ENCODE measurements at regions not wholly inside any gene's neighbourhood (a gene's known extent, or its start where the extent isn't known, plus 50 kb on each side); places are given as distances from the start of the nearest gene placed in this dataset.
A peak's percentile ranks its signal among the peaks of the same experiment; 100 is the strongest.
"Not testable (repeated sequence)": the region's sequence is repeated elsewhere in the genome, so short reads cannot be mapped to it uniquely, and the experiment has no call there.

DNA sequence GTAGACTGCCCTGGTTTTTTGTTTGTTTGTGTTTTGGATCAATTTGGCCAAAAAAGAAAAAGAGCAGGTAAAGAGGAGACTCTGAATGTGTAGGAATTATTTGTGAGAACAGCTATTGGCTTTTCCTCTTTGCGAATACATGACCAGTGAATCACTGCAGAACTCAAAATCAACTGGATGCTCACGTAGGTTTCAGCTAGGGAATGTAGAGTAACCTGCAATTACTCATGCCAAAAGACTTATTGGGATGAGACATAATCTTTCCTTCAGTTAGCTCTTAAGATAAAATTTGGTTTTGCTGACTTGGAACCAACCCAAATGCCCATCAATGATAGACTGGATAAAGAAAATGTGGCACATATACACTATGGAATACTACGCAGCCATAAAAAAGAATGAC is 348.0 kb downstream of the NPR3 start:
- DNase-seq (ENCODE audit: low read depth in 4 of 4, low spot score in 3 of 4) = no peak

DNA sequence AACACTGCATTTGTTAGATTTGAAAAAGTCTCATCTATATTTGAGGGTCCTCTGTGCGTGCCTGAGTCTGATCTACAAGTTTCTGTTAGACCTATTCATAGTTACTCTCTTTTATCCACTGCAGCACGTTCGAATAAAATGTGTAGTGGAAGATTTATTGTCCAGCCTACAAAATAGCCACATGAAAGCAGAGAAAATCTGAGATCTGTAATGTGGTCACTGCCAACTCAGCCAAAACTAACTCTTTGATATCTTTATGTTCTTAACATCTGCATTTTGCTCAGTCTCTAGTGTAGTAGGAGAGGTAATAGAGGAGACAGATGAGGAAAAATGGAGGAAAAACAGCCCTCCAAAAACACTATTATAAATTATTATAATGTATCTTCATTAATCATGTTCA is 354.0 kb downstream of the NPR3 start:
- peak in 1 of 4 donors; percentile 2 for DNase-seq (ENCODE audit: low read depth in 4 of 4, low spot score in 3 of 4)

DNA sequence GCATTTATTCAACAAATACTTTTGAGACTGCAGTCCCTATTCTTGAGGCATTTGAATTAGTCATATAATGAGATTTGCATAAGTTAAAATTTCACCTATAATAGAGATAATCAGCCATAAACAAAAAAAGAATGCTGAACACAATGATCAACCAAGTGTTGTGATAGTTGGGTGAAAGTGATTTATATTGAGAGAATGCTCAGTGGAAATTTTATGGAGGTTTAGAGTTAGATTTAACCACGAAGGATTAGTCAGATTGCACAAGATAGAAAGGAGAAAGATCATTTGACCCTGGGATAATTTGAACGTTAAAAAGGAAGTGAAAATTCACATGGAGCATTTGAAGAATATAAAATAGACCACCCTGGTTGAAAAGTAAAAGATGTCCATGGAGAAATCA is 356.2 kb downstream of the NPR3 start:
- DNase-seq (ENCODE audit: low read depth in 4 of 4, low spot score in 3 of 4) = no peak

DNA sequence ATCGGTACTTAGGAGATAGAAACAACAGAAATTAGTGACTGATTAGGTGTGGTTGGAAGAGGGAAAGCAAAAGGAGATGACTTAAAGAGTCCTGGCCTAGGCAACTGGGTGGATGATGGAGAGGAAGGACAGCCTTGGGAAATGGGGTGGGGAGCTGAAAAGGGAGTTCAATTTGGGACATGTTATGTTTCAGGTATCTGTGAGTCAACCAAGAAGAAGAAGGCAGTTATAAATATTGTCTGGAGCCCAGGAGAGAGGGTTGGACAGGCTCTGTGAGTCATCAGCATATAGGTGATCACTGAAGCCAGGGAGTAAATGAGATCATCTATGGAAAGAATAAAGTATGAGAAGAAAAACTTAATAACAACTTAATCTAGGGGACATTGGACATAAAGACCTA is 357.7 kb downstream of the NPR3 start:
- DNase-seq (ENCODE audit: low read depth in 4 of 4, low spot score in 3 of 4) = no peak

DNA sequence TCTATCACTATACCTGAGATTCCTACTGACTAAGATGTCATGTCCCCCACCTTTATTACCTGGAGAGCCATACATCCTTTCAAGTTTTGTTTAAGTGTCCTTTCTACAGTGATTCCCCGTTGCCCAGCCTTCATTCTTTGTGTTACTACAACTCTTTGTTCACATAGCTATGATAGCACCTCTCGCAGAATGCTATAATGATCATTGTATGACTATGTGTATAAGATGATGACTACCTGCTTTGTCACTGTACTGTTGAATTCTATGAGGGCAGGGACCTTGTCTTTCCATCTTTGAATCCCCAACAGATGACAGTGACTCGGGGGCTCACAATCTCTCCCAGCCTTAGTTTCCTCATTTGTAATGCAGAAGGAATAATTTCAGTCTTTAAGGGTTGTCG is 361.2 kb downstream of the NPR3 start:
- no peak for DNase-seq (ENCODE audit: low read depth in 4 of 4, low spot score in 3 of 4)

DNA sequence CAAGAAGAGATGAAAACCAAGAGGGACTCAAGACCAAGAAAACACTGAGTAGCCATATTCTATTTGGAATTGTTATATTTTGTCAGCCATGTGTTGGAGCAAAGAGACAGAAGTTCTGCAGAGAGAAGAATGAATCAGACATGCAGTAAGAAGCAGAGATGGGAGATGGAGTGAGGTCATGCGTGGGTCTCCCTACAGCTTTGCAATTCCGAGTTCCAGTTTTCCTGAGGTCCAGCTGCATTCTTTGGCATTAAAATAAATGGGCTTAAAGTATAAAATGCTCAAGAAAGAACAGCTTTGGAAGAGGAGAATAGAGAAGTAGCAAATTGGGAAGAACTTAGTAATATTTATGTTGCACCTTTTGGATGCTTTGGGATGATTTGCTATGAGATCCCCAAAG is 361.6 kb downstream of the NPR3 start:
- DNase-seq (ENCODE audit: low read depth in 4 of 4, low spot score in 3 of 4) = no peak

DNA sequence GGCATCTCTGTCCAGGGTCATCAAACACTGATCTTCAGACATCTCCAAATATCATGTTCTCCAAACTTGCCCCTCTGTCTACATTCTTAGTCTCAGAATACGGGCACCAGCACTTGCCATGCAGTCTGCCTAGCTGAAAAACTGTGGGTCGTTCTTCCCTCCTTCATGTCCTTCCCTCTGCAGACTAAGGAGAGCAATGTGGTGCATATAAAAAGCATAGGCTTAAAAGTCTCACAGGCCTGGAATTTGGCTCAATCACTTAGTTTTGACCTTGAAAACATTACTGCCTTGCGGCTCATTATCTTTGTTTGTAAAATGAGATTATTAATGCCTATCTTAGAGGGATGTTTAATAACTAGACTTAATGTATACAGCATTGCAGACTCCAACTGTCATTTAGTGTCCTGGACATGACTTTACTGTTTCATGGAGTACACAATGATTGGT is 362.8 kb downstream of the NPR3 start:
- DNase-seq (ENCODE audit: low read depth in 4 of 4, low spot score in 3 of 4) = no peak

DNA sequence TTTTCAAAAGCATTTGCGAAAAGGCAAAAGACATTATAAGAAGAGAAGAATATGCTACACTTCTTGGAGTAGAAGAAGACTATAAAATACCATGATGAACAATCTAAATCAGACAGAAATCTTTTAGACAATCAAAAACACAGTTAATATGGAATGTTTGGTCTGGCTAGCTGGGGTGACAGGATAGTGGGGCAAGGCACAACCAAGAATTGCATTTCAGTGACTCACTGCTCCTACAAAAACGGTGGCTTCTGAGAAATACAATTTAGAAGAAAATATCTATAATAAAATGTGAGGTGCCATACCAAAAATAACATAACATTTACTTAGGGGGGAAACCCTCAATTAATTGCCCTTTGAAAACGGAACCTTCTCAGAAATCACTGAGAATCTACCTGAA is 363.4 kb downstream of the NPR3 start:
- DNase-seq (ENCODE audit: low read depth in 4 of 4, low spot score in 3 of 4) = no peak

DNA sequence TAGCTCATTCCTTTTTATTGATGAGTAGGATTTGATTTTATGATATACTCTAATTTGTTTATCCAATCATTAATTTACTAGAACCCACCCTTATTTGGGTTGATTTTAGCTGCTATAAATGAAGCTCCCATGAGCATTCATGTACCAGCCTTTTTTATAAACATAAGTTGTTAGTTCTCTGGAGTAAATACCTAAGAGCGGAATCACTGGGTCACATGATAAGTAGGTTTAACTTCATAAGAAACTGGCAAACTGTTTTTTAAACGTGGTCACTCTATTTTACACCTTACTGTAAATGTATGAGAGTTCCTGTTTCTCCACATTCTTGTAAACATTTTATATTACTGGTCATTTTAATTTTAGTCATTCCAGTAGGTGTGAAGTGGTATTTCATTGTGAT is 364.6 kb downstream of the NPR3 start:
- no peak for DNase-seq (ENCODE audit: low read depth in 4 of 4, low spot score in 3 of 4)

DNA sequence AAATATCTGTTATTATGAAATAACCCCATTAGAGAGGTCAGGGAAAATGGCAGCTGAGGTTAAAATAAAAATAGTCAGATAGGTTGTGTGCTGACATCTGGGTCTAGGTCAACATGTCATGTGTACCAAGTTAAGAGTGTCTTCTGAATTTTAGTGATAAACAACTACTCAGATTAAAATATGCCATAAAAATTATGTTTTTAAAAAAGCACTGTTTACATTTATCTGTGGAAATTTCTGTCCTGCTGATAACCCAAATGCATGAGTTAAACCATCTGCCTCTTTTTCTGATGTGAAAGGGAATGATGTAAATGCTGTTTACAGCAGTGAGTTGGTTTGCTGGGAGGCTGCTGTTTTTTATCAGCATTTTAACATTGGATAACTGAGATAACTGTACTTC is 361.2 kb upstream of the TARS1 start:
- peak; percentile 20 to 36 (median 26) for DNase-seq (ENCODE audit: low read depth in 4 of 4, low spot score in 3 of 4)

DNA sequence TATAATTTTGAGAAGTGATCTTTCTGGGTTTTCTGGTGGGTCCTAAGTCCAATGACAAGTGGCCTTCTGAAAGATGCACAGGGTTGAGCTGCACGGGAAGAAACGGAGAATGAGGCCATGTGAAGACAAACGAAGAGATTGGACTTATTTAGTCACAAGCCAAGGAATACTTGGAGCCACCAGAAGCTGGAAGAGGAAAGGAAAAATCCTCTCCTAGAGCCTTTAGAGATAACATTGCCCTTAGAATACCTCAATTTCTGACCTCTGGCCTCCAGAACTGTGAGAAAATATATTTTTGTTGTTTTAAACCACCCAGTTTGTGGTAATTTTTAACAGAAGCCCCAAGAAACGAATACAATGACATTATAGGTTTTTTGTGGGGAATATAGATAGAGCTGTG is 360.5 kb upstream of the TARS1 start:
- DNase-seq (ENCODE audit: low read depth in 4 of 4, low spot score in 3 of 4) = no peak

DNA sequence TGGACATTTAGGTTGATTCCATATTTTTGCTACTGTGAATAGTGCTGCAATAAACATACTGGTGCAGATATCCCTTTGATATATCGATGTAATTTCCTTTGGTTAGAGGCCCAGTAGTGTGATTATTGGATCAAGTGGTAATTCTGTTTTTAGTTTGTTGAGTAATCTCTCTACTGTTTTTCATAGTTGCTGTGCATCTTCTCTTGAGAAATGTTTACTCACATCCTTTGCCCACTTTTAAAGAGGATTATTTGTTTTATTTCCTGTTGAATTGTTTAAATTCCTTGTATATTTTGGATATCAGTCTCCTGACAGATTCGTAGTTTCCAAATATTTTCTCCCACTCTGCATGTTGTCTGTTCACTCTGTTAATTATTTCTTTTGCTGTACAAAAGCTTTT is 352.6 kb upstream of the TARS1 start:
- no peak for DNase-seq (ENCODE audit: low read depth in 4 of 4, low spot score in 3 of 4)

DNA sequence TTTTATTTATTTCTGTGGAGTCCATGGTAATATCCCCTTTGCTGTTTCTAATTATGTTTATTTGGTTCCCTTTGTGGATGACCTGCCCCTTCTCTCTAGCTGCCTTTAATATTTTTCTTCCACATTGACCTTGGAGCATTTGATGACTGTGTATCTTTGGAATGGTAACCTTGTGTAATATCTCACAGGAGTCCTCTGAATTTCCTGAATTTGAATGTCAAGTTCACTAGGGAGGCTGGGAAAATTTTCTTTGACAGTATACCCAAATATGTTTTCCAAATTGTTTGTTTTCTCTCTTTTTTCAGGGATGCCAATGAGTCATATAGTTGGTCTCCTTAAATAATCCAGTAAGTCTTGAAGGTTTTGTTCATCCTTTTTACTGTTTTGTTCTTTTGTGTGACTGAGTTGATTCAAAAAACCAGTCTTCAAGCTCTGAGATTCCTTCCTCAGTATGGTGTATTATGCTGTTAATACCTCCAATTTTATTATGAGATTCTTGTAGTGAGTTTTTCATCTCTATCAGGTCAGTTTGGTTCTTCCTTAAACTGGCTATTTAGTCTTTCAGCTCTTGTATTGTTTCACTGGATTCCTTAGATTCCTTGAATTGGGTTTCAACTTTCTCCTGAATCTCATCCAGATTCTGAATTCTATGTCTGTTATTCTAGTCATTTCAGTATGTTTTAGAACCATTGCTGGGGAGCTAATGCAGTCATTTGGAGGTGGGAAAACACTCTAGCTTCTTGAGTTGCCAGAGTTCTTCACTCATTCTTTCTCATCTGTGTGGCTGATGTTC is 349.0 kb upstream of the TARS1 start:
- DNase-seq (ENCODE audit: low read depth in 4 of 4, low spot score in 3 of 4) = no peak

DNA sequence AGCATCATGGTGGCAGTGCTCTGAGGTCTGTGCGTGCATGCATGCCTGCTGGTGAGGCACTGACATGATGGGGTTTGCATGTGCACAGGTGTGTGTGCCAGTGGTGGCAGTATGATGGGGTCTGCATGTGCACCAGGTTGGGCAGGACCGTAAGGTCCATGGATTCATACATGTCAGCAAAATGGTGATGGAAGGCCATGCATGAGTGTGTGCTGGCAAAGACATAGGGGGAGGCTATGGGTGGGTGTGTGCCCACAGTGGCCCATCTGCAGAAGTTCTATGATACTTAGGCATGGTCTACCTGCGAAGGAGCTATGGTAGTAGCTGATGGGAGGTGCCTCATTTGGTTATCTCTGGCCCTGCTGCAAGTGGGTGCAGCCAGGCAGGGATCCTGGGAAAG is 348.0 kb upstream of the TARS1 start:
- DNase-seq (ENCODE audit: low read depth in 4 of 4, low spot score in 3 of 4) = no peak

DNA sequence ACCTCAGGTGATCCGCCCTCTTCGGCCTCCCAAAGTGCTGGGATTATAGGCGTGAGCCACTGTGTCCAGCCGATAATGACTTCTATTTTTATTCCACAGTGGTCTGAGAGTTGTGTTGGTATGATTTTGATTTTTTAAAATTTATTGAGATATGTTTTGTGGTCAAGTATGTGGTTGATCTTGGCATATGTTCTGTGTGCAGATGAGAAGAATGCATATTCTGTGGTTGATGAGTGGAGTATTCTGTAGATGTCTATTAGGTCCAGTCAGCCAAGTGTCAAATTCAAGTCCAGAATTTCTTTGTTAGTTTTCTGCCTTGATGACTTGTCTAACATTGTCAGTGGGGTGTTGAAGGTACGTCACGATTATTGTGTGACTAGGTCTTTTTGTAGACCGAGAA is 338.2 kb upstream of the TARS1 start:
- DNase-seq (ENCODE audit: low read depth in 4 of 4, low spot score in 3 of 4) = no peak

DNA sequence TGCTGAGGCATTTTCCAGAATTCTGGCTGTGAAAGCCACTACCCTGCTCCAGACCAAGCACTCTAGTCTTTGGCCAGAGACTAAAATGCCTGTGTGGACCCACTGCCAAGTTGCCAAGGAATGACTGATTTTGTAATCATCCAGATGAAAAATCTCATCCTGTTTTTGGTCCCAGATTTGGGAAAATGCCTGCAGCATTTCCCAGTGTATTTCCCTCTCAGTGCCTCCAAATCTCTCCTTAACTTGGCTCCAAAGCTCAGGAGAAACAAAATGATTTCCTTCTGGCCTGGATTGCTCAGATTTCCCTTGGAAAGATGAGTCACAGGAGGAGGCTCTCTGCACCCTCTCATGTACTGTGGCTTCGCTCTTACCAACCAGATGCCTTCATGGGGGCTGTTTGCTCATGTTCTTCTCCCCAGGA is 335.2 kb upstream of the TARS1 start:
- DNase-seq (ENCODE audit: low read depth in 4 of 4, low spot score in 3 of 4) = no peak

DNA sequence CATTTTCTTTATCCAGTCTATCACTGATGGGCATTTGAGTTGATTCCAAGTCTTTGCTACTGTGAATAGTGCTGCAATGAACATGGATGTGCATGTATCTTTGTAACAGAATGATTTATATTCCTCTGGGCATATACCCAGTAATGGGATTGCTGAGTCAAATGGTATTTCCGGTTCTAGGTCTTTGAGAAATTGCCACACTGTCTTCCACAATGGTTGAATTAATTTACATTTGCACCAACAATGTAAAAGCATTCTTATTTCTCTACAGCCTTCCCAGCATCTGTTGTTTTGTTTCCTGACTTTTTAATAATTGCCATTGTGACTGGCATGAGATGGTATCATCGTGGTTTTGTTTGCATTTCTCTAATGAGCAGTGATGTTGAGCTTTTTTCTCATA is 330.3 kb upstream of the TARS1 start:
- DNase-seq (ENCODE audit: low read depth in 4 of 4, low spot score in 3 of 4) = not testable (repeated sequence)

DNA sequence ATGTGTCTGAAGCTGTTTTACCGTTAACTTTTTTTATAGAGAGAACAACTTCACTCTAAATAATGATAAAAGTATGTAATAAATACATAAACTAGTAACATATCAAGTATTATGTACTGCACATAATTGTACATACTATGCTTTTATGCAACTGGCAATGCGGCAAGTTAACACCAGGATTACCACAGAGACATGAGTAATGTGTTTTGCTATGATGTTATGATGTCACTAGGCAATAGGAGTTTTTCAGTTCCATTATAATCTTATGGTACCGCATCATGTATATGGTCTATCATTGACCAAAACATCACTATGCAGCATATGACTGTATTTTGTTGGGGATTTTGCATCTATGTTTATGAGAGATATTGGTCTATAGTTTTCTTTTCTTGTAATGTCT is 326.4 kb upstream of the TARS1 start:
- DNase-seq (ENCODE audit: low read depth in 4 of 4, low spot score in 3 of 4) = no peak

DNA sequence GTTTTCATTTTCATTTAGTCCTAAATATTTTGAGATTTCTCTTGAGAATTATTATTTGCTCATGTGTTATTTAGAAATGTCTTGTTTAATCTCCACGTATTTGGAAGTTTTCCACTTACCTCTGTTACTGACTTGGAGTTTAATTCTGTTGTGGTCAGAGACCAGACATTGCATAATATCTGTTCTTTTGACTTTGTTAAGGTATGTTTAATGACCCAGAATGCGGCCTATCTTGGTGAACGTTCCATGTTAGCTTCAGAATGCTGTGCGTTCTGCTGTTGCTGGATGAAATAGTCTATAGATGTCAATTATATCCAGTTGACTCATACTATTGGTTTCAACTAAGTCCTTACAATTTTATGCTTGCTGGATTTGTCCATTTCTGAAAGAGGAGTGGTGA is 325.3 kb upstream of the TARS1 start:
- DNase-seq (ENCODE audit: low read depth in 4 of 4, low spot score in 3 of 4) = no peak

DNA sequence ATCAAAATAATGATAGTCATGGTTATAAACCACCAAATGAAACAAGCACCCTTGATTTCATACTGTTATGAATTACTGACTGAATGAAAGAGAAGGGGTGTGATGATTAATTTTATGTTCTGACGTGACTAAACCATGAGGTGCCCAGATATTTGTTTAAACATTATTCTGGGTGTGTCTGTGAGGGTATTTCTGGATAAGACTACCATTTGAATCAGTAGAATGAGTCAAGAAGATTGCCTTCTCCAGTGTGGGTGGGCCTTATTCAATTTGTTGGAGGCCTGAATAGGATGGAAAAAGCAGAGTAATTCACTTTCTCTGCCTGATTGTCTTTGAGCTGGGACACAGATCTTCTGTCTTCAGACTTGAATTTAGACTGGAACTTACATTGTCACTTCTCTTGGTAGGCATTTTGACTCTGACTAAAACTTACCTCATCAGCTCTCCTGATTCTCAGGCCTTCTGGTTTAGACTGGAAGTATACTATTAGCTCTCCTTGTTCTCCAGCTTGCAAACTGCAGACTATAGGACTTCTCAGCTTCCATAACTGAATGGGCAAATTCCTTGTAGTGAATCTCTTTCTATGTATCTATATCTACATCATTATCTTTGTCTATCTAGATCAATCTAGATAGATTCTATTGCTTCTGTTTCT is 321.9 kb upstream of the TARS1 start:
- no peak for DNase-seq (ENCODE audit: low read depth in 4 of 4, low spot score in 3 of 4)

DNA sequence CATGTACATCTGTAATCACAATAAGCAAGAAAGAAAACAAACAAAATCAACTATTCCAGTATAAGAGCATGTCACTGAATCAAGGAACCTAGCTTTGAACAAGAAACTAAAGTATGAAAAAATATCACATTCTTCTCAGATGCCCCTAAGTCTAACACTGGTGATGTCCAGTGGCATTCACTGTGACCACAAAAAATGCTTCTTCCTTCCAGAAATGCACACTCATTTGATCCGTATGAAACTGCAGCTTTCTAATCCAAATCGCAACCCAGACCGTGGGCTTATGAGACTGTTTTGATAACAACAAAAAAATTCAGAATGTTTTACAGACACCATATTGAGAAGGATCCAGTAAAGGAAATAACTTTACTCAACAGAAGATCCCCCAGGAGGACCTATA is 320.1 kb upstream of the TARS1 start:
- DNase-seq (ENCODE audit: low read depth in 4 of 4, low spot score in 3 of 4) = no peak

DNA sequence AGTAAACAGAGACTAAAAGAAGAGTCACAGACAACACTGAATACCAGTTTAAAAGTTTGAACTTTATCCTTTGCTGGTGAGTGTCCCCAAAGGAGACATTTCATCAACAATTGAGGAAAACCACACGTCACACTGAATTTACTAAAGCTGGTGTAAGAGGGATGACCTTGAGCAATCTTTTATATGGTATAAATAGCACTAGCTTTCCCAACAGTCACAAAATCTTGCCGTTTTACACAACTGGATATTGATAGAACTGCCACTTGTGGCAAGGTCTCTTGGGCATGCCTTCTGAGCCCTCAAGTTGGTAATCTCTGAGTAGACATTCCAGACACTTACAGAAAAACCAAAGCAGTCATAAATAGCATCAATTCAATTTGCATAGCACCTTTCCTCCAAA is 311.5 kb upstream of the TARS1 start:
- no peak for DNase-seq (ENCODE audit: low read depth in 4 of 4, low spot score in 3 of 4)

DNA sequence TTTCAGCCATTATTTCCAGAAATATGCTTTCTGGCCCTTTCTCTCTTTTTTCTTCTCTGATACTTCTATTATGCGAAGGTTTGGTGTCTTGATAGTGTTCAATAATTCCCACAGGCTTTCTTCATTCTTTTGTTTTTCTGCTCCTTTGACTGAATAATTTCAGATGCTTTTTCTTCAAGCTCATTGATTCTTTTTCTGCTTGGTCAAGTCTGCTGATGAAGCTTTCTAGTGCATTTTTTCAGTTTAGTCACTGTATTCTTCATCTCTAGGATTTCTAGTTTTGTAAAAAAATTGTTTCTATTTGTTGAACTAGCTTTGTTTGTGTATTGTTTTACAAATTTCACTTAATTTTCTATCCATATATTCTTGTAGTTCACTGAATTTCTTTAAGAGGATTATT is 304.0 kb upstream of the TARS1 start:
- DNase-seq (ENCODE audit: low read depth in 4 of 4, low spot score in 3 of 4) = no peak
